Astrocyte of the cerebellum (primary cell): ENCODE measurements at regions not wholly inside any gene's neighbourhood (a gene's known extent, or its start where the extent isn't known, plus 50 kb on each side); places are given as distances from the start of the nearest gene placed in this dataset.

Experiments
- DNase-seq: peaks from one replicate; pipeline ENCODE4 v3.0.0-alpha.2; 2011; ENCODE audit warnings: low read depth
- H3K4me3 ChIP-seq: 2 replicates; pipeline ENCODE4 v1.5.1; 2011; ENCODE audit warnings: mild to moderate bottlenecking, low read depth, low read length, moderate library complexity
- in situ Hi-C: cut with HindIII; loops from 2 replicates; pipeline ENCODE4 v1.10.0; 2017; ENCODE audit warnings: low sequenced_read_pairs
- TF ChIP-seq, protein P1 (sequence below): IDR thresholded peaks from 2 replicates; pipeline ENCODE4 v1.5.1; 2012; ENCODE audit warnings: low read length, low read depth, moderate library complexity, mild to moderate bottlenecking; ENCODE audit errors: missing control alignments

DNA sequence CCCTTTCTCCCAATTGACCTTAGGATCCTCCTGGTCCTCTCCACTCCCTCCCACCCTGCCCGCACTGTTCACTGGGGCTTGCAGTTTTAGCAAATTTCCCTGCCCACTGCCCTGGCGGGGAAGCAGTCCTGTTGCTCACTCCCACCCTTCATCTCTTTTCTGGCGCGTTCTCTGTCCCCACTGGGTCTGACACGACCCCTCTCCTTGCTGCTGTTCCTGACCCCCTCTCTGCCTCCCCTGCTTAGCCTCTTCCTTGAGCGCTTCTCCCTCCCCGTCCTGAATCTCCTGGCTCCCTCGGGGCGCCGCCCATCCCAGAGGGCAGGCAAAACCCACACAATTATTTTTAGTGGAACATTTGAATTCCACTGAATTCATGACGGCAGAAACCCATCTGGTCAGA is 1796.4 kb downstream of the TP53TG3F start:
- in situ Hi-C loops = no loop called here
- H3K4me3 ChIP-seq = no peak overlapping the region
- DNase-seq = no peak
- TF ChIP-seq, protein P1, sequence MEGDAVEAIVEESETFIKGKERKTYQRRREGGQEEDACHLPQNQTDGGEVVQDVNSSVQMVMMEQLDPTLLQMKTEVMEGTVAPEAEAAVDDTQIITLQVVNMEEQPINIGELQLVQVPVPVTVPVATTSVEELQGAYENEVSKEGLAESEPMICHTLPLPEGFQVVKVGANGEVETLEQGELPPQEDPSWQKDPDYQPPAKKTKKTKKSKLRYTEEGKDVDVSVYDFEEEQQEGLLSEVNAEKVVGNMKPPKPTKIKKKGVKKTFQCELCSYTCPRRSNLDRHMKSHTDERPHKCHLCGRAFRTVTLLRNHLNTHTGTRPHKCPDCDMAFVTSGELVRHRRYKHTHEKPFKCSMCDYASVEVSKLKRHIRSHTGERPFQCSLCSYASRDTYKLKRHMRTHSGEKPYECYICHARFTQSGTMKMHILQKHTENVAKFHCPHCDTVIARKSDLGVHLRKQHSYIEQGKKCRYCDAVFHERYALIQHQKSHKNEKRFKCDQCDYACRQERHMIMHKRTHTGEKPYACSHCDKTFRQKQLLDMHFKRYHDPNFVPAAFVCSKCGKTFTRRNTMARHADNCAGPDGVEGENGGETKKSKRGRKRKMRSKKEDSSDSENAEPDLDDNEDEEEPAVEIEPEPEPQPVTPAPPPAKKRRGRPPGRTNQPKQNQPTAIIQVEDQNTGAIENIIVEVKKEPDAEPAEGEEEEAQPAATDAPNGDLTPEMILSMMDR = no peak

DNA sequence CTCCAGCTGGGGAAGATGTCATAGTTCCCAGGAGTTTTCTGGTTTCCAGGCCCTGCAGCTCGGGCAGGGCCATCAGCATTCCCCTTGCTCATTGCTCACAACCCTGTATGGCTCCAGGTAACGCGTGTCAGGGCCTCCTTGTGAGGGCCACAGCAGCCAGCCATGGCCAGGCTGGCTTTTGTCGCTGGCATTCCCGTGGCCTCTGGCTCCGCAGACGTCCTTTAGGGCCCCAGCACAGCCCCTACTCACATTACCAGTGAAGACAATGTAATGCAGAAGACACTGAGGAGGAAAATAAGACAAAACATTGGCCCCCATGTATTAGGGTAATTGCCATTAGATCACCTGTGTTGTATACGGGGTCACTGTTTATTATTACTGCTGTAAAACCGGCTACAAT is 1799.0 kb downstream of the TP53TG3F start:
- TF ChIP-seq, protein P1 = no peak
- DNase-seq = no peak
- no peak overlapping the region for H3K4me3 ChIP-seq
- in situ Hi-C loops = no loop called here

DNA sequence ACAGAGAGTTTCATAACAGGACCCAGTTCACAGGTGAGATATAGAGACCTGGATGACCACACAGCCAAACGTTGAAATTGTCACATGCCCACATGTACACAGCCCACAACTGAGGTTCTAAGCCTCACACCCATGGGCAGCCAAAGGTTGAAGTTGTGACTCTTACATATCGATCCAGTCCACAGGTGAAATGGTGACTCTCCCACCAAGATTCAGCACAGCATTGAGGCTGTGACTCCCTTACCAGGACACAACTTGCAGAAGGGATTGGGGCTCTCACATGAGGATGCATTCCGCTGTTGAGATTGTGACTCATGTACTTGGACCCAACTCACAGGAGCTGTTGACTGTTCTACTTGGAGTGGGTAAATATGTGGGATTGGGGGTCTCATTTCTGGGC is 1836.4 kb downstream of the TP53TG3F start:
- no peak for DNase-seq
- in situ Hi-C loops = no loop called here
- TF ChIP-seq, protein P1 = no peak
- H3K4me3 ChIP-seq = no peak overlapping the region

DNA sequence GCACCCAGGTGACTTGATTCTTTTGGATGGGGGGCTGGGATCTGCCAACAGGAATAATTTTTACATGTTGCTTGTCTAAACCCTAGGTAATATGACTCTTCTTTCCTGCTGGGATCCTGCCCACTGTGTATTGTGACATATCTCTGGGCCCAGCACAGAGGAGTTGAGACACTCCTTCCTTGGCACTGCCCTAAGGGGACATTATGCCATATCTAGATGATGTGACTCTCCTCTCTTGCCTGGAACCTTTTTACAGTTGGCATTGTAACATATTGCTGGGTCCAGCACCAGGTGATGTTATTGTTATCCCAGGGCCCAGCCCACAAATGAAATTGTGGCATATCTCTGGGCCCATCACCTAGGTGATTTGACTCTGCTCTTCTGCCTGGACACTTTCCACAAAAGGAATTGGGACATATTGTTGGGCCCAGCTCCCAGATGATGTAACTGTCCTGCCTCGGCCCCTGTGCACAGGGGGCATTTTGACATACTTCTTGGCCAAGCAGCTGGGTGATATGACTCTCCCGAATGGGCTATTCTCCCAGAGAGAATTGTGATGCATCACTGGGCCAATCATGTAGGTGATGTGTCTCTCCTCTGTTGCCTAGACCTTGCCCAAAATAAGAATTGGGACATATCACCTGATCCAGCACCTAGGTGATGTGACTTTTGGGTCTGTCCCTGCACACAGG is 1837.7 kb downstream of the TP53TG3F start:
- in situ Hi-C loops = no loop called here
- no peak for DNase-seq
- H3K4me3 ChIP-seq = no peak overlapping the region
- TF ChIP-seq, protein P1 = no peak

DNA sequence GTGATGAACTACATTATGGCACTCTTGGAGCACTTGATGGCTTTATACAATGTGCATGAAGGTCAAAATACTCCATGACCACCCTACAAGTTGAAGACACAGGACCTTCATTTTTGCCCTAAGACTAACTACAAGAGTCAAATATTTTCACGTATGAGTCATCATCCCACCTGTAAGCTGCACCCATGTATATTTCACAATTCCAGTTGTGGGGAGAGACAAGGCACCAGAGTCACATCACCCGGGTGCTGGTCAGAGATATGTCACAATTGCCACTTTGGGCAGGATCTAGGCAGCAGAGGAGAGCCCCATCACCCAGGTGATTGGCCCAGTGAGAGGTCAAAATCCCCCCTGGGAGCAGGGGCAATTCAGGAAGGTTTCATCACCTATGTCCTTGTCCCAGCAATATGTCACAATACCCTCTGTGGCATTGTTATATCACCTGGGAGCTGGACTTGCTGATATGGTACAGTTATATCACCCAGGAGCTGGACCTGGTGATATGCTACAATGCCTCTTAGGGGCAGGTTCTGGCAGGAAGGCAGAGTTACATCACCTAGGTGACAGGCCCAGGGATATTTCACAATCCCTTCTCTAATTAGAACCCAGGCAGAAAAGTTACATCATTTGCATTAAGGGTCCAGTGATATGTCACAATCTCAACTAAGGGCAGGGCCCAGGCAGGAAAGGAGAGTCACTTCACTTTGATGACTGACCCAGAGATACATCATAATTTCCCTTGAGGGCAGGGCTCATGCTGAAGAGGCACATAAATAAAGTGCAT is 1839.2 kb downstream of the TP53TG3F start:
- TF ChIP-seq, protein P1 = no peak
- H3K4me3 ChIP-seq = no peak overlapping the region
- in situ Hi-C loops = no loop called here
- DNase-seq = no peak

DNA sequence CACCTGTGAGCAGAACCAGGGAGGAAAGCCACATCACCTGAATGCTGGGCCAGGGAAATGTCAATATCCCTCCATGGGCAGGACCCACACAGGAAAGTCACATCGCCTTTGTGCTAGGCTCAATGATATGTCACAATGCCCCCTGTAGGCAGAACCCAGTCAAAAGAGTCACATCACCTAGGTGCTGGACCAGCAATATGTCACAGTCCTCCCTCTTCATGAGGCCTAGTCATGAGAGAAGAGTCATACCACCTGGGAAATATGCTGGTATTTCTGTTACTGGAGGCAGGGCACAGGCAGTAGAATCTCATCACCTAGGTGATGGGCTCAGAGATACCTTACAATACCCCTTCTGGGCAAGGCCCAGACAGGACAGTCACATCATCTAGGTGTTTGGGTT is 1843.4 kb downstream of the TP53TG3F start:
- in situ Hi-C loops = no loop called here
- DNase-seq = no peak
- TF ChIP-seq, protein P1 = no peak
- H3K4me3 ChIP-seq = no peak overlapping the region
